IMR-90 (cell line): ENCODE measurements at regions not wholly inside any gene's neighbourhood (a gene's known extent, or its start where the extent isn't known, plus 50 kb on each side); places are given as distances from the start of the nearest gene placed in this dataset.

Experiments used
- ATAC-seq: fragments of 200-7000 bp; cut with Tn5 transposase; 2 replicates; pipeline ENCODE4 v1.9.1; 2020; ENCODE audit warnings: low read depth, mild to moderate bottlenecking, moderate library complexity
- BruUV-seq: library from RNA; stranded (reverse); fragments of 400-500 nt; replicated peaks from 2 replicates; lab custom pipeline; 2021; lab: Mats Ljungman, UMichigan
- CTCF ChIA-PET: fragments of 300-600 bp; formaldehyde crosslinking; extraction: SDS; loops from one replicate; lab custom pipeline; 2021; ENCODE audit warnings: antibody characterized with exemption; lab: Yijun Ruan, JAX
- POLR2A ChIA-PET: fragments of 300-600 bp; sonication (Branson Sonifier 250); formaldehyde crosslinking; loops from one replicate; lab custom pipeline; 2022; ENCODE audit warnings: antibody characterized with exemption; ENCODE audit not compliant: unreplicated experiment; lab: Charles Lee
- DNase-seq: peaks from one replicate; pipeline ENCODE4 v3.0.0; 2013
- H2AFZ ChIP-seq: replicated peaks from 2 replicates; pipeline ENCODE3; 2013; ENCODE audit warnings: low read length, mild to moderate bottlenecking; ENCODE audit not compliant: poor library complexity
- H2AK5ac ChIP-seq: 2 replicates; pipeline ENCODE4 v1.6.1; 2013; ENCODE audit warnings: low read depth, low read length, inconsistent platforms
- H2AK9ac ChIP-seq: replicated peaks from 2 replicates; pipeline ENCODE3; 2013; ENCODE audit warnings: mild to moderate bottlenecking, low read depth, low read length, moderate library complexity; ENCODE audit not compliant: poor library complexity
- H2BK120ac ChIP-seq: 2 replicates; pipeline ENCODE4 v1.6.1; 2013; ENCODE audit warnings: low read depth, low read length, inconsistent platforms
- H2BK15ac ChIP-seq: 3 replicates; pipeline ENCODE4 v1.6.1; 2013; ENCODE audit warnings: low read depth, low read length, inconsistent platforms
- H2BK20ac ChIP-seq: 2 replicates; pipeline ENCODE4 v1.6.1; 2013; ENCODE audit warnings: low read depth, mild to moderate bottlenecking, inconsistent platforms, low read length, moderate library complexity
- H2BK5ac ChIP-seq: 2 replicates; pipeline ENCODE4 v1.6.1; 2013; ENCODE audit warnings: mild to moderate bottlenecking, low read depth, low read length, inconsistent platforms; ENCODE audit not compliant: poor library complexity, severe bottlenecking
- H3K14ac ChIP-seq: replicated peaks from 2 replicates; pipeline ENCODE4 v1.6.1; 2013; ENCODE audit warnings: low read depth, low read length, inconsistent platforms
- H3K18ac ChIP-seq: 2 replicates; pipeline ENCODE4 v1.6.1; 2013; ENCODE audit warnings: low read depth, low read length, control low read depth
- H3K23ac ChIP-seq: 2 replicates; pipeline ENCODE4 v1.6.1; 2013; ENCODE audit warnings: low read depth, low read length, inconsistent platforms
- H3K27ac ChIP-seq: 2 replicates; pipeline ENCODE4 v1.5.1; 2013; ENCODE audit warnings: mild to moderate bottlenecking, control low read depth, low read length; ENCODE audit not compliant: insufficient read depth
- H3K27me3 ChIP-seq: 2 replicates; pipeline ENCODE4 v1.6.1; 2013; ENCODE audit warnings: low read length; ENCODE audit not compliant: control insufficient read depth, insufficient read depth
- H3K36me3 ChIP-seq: 2 replicates; pipeline ENCODE4 v1.6.1; 2013; ENCODE audit warnings: low read length, mixed read lengths; ENCODE audit not compliant: control insufficient read depth, insufficient read depth
- H3K4ac ChIP-seq: 2 replicates; pipeline ENCODE4 v1.6.1; 2013; ENCODE audit warnings: low read depth, low read length, inconsistent platforms
- H3K4me1 ChIP-seq: 2 replicates; pipeline ENCODE4 v1.6.1; 2013; ENCODE audit warnings: low read length, mixed read lengths; ENCODE audit not compliant: control insufficient read depth, insufficient read depth
- H3K4me2 ChIP-seq: 2 replicates; pipeline ENCODE4 v1.6.1; 2013; ENCODE audit warnings: low read depth, mild to moderate bottlenecking, control low read depth, low read length, moderate library complexity
- H3K4me3 ChIP-seq: 2 replicates; pipeline ENCODE4 v1.5.1; 2013; ENCODE audit warnings: low read depth, mild to moderate bottlenecking, control low read depth, low read length, moderate library complexity; ENCODE audit not compliant: insufficient read depth
- H3K56ac ChIP-seq: 2 replicates; pipeline ENCODE4 v1.6.1; 2013; ENCODE audit warnings: low read length, inconsistent platforms; ENCODE audit not compliant: insufficient read depth; ENCODE audit errors: extremely low read depth
- H3K79me1 ChIP-seq, 2 experiments: 2 replicates each; pipeline ENCODE4 v1.6.1; 2013; ENCODE audit warnings: low read length in 2 of 2, inconsistent platforms in 1 of 2, low read depth in 1 of 2
- H3K9ac ChIP-seq: 2 replicates; pipeline ENCODE4 v1.6.1; 2013; ENCODE audit warnings: low read depth, low read length, control low read depth
- H3K9me1 ChIP-seq: 2 replicates; pipeline ENCODE4 v1.6.1; 2013; ENCODE audit warnings: low read length, inconsistent platforms; ENCODE audit not compliant: insufficient read depth
- H3K9me3 ChIP-seq: 2 replicates; pipeline ENCODE4 v1.6.1; 2013; ENCODE audit warnings: low read length; ENCODE audit not compliant: control insufficient read depth, insufficient read depth
- H4K20me1 ChIP-seq: 2 replicates; pipeline ENCODE4 v1.6.1; 2013; ENCODE audit warnings: low read length, inconsistent platforms; ENCODE audit not compliant: insufficient read depth
- H4K5ac ChIP-seq: 2 replicates; pipeline ENCODE4 v1.6.1; 2013; ENCODE audit warnings: mild to moderate bottlenecking, low read depth, low read length, control low read depth
- H4K8ac ChIP-seq, 2 experiments: 2 replicates each; pipeline ENCODE4 v1.6.1; 2013; ENCODE audit warnings: low read depth in 2 of 2, low read length in 2 of 2, control low read depth in 1 of 2, inconsistent platforms in 1 of 2
- H4K91ac ChIP-seq: 2 replicates; pipeline ENCODE4 v1.6.1; 2013; ENCODE audit warnings: low read depth, low read length, inconsistent platforms; ENCODE audit not compliant: insufficient read depth
- CEBPB ChIP-seq: IDR thresholded peaks from 2 replicates; pipeline ENCODE4 v1.6.1; 2012; ENCODE audit warnings: low read depth, low read length, improper control_type of control experiment
- CHD1 ChIP-seq: IDR thresholded peaks from 2 replicates; pipeline ENCODE4 v1.6.1; 2012; ENCODE audit warnings: low read depth, low read length, improper control_type of control experiment
- ELK1 ChIP-seq: fragments of 150-350 bp; IDR thresholded peaks from 2 replicates; pipeline ENCODE4 v1.6.1; 2016; ENCODE audit warnings: low read depth, mild to moderate bottlenecking, low read length, moderate library complexity, borderline replicate concordance
- FOS ChIP-seq: fragments of 150-350 bp; IDR thresholded peaks from 2 replicates; pipeline ENCODE4 v1.6.1; 2016; ENCODE audit warnings: low read depth, low read length
- MAFK ChIP-seq: IDR thresholded peaks from 2 replicates; pipeline ENCODE4 v1.6.1; 2012; ENCODE audit warnings: low read depth, low read length, improper control_type of control experiment
- MXI1 ChIP-seq: IDR thresholded peaks from 2 replicates; pipeline ENCODE4 v1.6.1; 2012; ENCODE audit warnings: low read depth, mild to moderate bottlenecking, low read length, moderate library complexity, borderline replicate concordance
- NFE2L2 ChIP-seq: fragments of 150-350 bp; IDR thresholded peaks from 2 replicates; pipeline ENCODE4 v1.6.1; 2016; ENCODE audit warnings: low read depth, mild to moderate bottlenecking, low read length
- POLR2A ChIP-seq: IDR thresholded peaks from 2 replicates; pipeline ENCODE4 v1.6.1; 2012; ENCODE audit warnings: mild to moderate bottlenecking, low read depth, low read length
- RCOR1 ChIP-seq: IDR thresholded peaks from 2 replicates; pipeline ENCODE4 v1.6.1; 2012; ENCODE audit warnings: mild to moderate bottlenecking, low read length, improper control_type of control experiment; ENCODE audit not compliant: insufficient replicate concordance
- RFX5 ChIP-seq: IDR thresholded peaks from 2 replicates; pipeline ENCODE4 v1.8.0; 2012; ENCODE audit warnings: low read depth, mild to moderate bottlenecking, low read length, moderate library complexity
- WGBS, 2 experiments: methylation state at CpG; one replicate each; pipeline versions ENCODE4 v1.1.5 to v1.1.7; 2013; ENCODE audit warnings: missing lambda C conversion rate in 2 of 2; ENCODE audit not compliant: insufficient read length in 1 of 2; ENCODE audit errors: extremely low coverage in 2 of 2; 5-methylcytosine and 5-hydroxymethylcytosine counted together
- dilution Hi-C: fragments of 300-500 bp; cut with HindIII; formaldehyde crosslinking; loops from one replicate; pipeline ENCODE4 v1.14.3; 2018; ENCODE audit warnings: low sequenced_read_pairs; ENCODE audit not compliant: unreplicated experiment
- in situ Hi-C: fragments of 300-500 bp; cut with MboI; formaldehyde crosslinking; loops from 3 replicates; pipeline ENCODE4 v1.14.3; 2019; ENCODE audit warnings: low sequenced_read_pairs, inconsistent platforms, mixed read lengths
- intact Hi-C: fragments of 100-400 bp; cut with micrococcal nuclease; formaldehyde crosslinking; loops from 2 replicates; pipeline ENCODE4 v1.10.0; 2022
- TF ChIP-seq, protein P1 (sequence below): fragments of 150-350 bp; IDR thresholded peaks from 2 replicates; pipeline ENCODE4 v1.6.1; 2017; ENCODE audit warnings: mild to moderate bottlenecking, antibody characterized with exemption, low read length, low read depth

DNA sequence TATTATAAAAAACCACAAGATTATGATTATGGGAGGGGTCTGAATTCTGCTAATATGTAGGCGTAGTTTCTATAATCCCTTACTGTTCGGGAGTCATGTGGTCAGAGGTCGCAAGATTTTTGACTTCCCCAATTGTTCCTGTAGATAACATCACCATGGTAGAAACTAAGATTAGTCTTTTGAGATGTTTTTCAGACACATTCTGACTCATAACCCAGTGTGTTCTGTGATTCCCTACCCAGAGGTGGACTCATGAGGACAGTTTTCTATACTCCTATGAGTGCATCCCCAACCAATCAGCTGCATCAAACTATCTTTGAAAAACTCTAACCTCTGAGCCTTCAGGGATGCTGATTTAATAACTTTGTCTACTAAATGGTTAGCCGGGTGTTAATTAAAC lies 175.5 kb downstream of the RFPL4B start:
- Histone ChIP-seq H3K4me2 (no peak overlapping the region), H3K14ac (no peak overlapping the region), H2BK120ac (no peak overlapping the region), H3K9ac (no peak overlapping the region), H3K9me1 (no peaks in the 10 kb centered on the region), H4K20me1 (no peaks in the 10 kb centered on the region), H3K4me3 (no peak overlapping the region), H3K79me1 (no peaks in the 10 kb centered on the region), H4K8ac (no peak overlapping the region), H3K4ac (no peak overlapping the region), H3K56ac (no peak overlapping the region), H3K27ac (no peak overlapping the region), H4K91ac (no peak overlapping the region), H3K27me3 (no peaks in the 10 kb centered on the region), H2BK5ac (no peak overlapping the region), H2AK5ac (no peak overlapping the region), H2BK20ac (no peak overlapping the region), H3K4me1 (no peaks in the 10 kb centered on the region), H3K18ac (no peak overlapping the region), H2AK9ac (no peak overlapping the region), H3K36me3 (no peaks in the 10 kb centered on the region), H3K9me3 (no peaks in the 10 kb centered on the region), H2BK15ac (no peak overlapping the region), H4K5ac (no peak overlapping the region), H3K23ac (no peak overlapping the region), H2AFZ (no peak overlapping the region)
- dilution Hi-C loops, result no loop called here
- intact Hi-C loops, result no loop called here
- no CpG with 5 or more reads among the region's 4 CpGs for WGBS, 2 experiments
- POLR2A ChIA-PET, result no interaction called here
- ATAC-seq (no peak), DNase-seq (peak; percentile 8)
- in situ Hi-C loops, result no loop called here
- TF ChIP-seq MAFK (no peak), MXI1 (no peak), CEBPB (no peak), ELK1 (no peak), CHD1 (no peak), NFE2L2 (no peak), FOS (no peak), POLR2A (no peak), RCOR1 (no peak), RFX5 (no peak)
- TF ChIP-seq, protein P1, sequence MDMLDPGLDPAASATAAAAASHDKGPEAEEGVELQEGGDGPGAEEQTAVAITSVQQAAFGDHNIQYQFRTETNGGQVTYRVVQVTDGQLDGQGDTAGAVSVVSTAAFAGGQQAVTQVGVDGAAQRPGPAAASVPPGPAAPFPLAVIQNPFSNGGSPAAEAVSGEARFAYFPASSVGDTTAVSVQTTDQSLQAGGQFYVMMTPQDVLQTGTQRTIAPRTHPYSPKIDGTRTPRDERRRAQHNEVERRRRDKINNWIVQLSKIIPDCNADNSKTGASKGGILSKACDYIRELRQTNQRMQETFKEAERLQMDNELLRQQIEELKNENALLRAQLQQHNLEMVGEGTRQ, result no peak
- CTCF ChIA-PET, result no interaction called here
- no TSS peak for BruUV-seq
